SK-N-MC (cell line): ENCODE measurements at regions not wholly inside any gene's neighbourhood (a gene's known extent, or its start where the extent isn't known, plus 50 kb on each side); places are given as distances from the start of the nearest gene placed in this dataset.

ENCODE experiments used
- EZH2 ChIP-seq: fragments of 200-600 bp; sonication (generic); IDR thresholded peaks from one replicate; pipeline ENCODE4 v1.6.1; 2017; ENCODE audit warnings: antibody characterized with exemption
- POLR2AphosphoS5 ChIP-seq: IDR thresholded peaks from 2 replicates; pipeline ENCODE4 v1.6.1; 2012; ENCODE audit warnings: mild to moderate bottlenecking, low read depth, low read length, borderline replicate concordance

DNA sequence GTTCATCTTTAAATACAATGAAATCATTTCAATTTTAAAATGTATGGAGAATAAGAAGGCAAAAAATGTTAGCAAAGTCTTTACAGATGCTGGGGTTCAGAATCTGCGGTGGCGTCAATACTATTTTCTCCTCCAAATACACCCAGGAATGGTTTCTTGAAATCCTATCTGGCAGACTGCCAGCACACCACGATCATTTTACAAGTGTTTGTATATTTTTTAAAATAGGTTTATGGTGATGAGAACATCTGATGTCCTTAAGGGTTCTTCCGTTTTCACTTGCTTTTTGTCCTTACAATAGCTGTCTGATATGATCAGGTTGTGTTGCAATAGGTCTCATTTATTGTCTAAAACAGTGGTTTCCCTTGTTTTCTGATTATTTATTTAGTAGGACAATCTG, 89.6 kb downstream of the CMPK2 start:
- TF ChIP-seq POLR2AphosphoS5 = no peak
- no peak for TF ChIP-seq EZH2
